IMR-90 (cell line): ENCODE measurements at regions not wholly inside any gene's neighbourhood (a gene's known extent, or its start where the extent isn't known, plus 50 kb on each side); places are given as distances from the start of the nearest gene placed in this dataset.

Experiments used
- ATAC-seq: fragments of 200-7000 bp; cut with Tn5 transposase; 2 replicates; pipeline ENCODE4 v1.9.1; 2020; ENCODE audit warnings: low read depth, mild to moderate bottlenecking, moderate library complexity
- BruUV-seq: library from RNA; stranded (reverse); fragments of 400-500 nt; replicated peaks from 2 replicates; lab custom pipeline; 2021; lab: Mats Ljungman, UMichigan
- CTCF ChIA-PET: fragments of 300-600 bp; formaldehyde crosslinking; extraction: SDS; loops from one replicate; lab custom pipeline; 2021; ENCODE audit warnings: antibody characterized with exemption; lab: Yijun Ruan, JAX
- POLR2A ChIA-PET: fragments of 300-600 bp; sonication (Branson Sonifier 250); formaldehyde crosslinking; loops from one replicate; lab custom pipeline; 2022; ENCODE audit warnings: antibody characterized with exemption; ENCODE audit not compliant: unreplicated experiment; lab: Charles Lee
- DNase-seq: peaks from one replicate; pipeline ENCODE4 v3.0.0; 2013
- H2AFZ ChIP-seq: replicated peaks from 2 replicates; pipeline ENCODE3; 2013; ENCODE audit warnings: low read length, mild to moderate bottlenecking; ENCODE audit not compliant: poor library complexity
- H2AK5ac ChIP-seq: 2 replicates; pipeline ENCODE4 v1.6.1; 2013; ENCODE audit warnings: low read depth, low read length, inconsistent platforms
- H2AK9ac ChIP-seq: replicated peaks from 2 replicates; pipeline ENCODE3; 2013; ENCODE audit warnings: mild to moderate bottlenecking, low read depth, low read length, moderate library complexity; ENCODE audit not compliant: poor library complexity
- H2BK120ac ChIP-seq: 2 replicates; pipeline ENCODE4 v1.6.1; 2013; ENCODE audit warnings: low read depth, low read length, inconsistent platforms
- H2BK15ac ChIP-seq: 3 replicates; pipeline ENCODE4 v1.6.1; 2013; ENCODE audit warnings: low read depth, low read length, inconsistent platforms
- H2BK20ac ChIP-seq: 2 replicates; pipeline ENCODE4 v1.6.1; 2013; ENCODE audit warnings: low read depth, mild to moderate bottlenecking, inconsistent platforms, low read length, moderate library complexity
- H2BK5ac ChIP-seq: 2 replicates; pipeline ENCODE4 v1.6.1; 2013; ENCODE audit warnings: mild to moderate bottlenecking, low read depth, low read length, inconsistent platforms; ENCODE audit not compliant: poor library complexity, severe bottlenecking
- H3K14ac ChIP-seq: replicated peaks from 2 replicates; pipeline ENCODE4 v1.6.1; 2013; ENCODE audit warnings: low read depth, low read length, inconsistent platforms
- H3K18ac ChIP-seq: 2 replicates; pipeline ENCODE4 v1.6.1; 2013; ENCODE audit warnings: low read depth, low read length, control low read depth
- H3K23ac ChIP-seq: 2 replicates; pipeline ENCODE4 v1.6.1; 2013; ENCODE audit warnings: low read depth, low read length, inconsistent platforms
- H3K27ac ChIP-seq: 2 replicates; pipeline ENCODE4 v1.5.1; 2013; ENCODE audit warnings: mild to moderate bottlenecking, control low read depth, low read length; ENCODE audit not compliant: insufficient read depth
- H3K27me3 ChIP-seq: 2 replicates; pipeline ENCODE4 v1.6.1; 2013; ENCODE audit warnings: low read length; ENCODE audit not compliant: control insufficient read depth, insufficient read depth
- H3K36me3 ChIP-seq: 2 replicates; pipeline ENCODE4 v1.6.1; 2013; ENCODE audit warnings: low read length, mixed read lengths; ENCODE audit not compliant: control insufficient read depth, insufficient read depth
- H3K4ac ChIP-seq: 2 replicates; pipeline ENCODE4 v1.6.1; 2013; ENCODE audit warnings: low read depth, low read length, inconsistent platforms
- H3K4me1 ChIP-seq: 2 replicates; pipeline ENCODE4 v1.6.1; 2013; ENCODE audit warnings: low read length, mixed read lengths; ENCODE audit not compliant: control insufficient read depth, insufficient read depth
- H3K4me2 ChIP-seq: 2 replicates; pipeline ENCODE4 v1.6.1; 2013; ENCODE audit warnings: low read depth, mild to moderate bottlenecking, control low read depth, low read length, moderate library complexity
- H3K4me3 ChIP-seq: 2 replicates; pipeline ENCODE4 v1.5.1; 2013; ENCODE audit warnings: low read depth, mild to moderate bottlenecking, control low read depth, low read length, moderate library complexity; ENCODE audit not compliant: insufficient read depth
- H3K56ac ChIP-seq: 2 replicates; pipeline ENCODE4 v1.6.1; 2013; ENCODE audit warnings: low read length, inconsistent platforms; ENCODE audit not compliant: insufficient read depth; ENCODE audit errors: extremely low read depth
- H3K79me1 ChIP-seq, 2 experiments: 2 replicates each; pipeline ENCODE4 v1.6.1; 2013; ENCODE audit warnings: low read length in 2 of 2, inconsistent platforms in 1 of 2, low read depth in 1 of 2
- H3K9ac ChIP-seq: 2 replicates; pipeline ENCODE4 v1.6.1; 2013; ENCODE audit warnings: low read depth, low read length, control low read depth
- H3K9me1 ChIP-seq: 2 replicates; pipeline ENCODE4 v1.6.1; 2013; ENCODE audit warnings: low read length, inconsistent platforms; ENCODE audit not compliant: insufficient read depth
- H3K9me3 ChIP-seq: 2 replicates; pipeline ENCODE4 v1.6.1; 2013; ENCODE audit warnings: low read length; ENCODE audit not compliant: control insufficient read depth, insufficient read depth
- H4K20me1 ChIP-seq: 2 replicates; pipeline ENCODE4 v1.6.1; 2013; ENCODE audit warnings: low read length, inconsistent platforms; ENCODE audit not compliant: insufficient read depth
- H4K5ac ChIP-seq: 2 replicates; pipeline ENCODE4 v1.6.1; 2013; ENCODE audit warnings: mild to moderate bottlenecking, low read depth, low read length, control low read depth
- H4K8ac ChIP-seq, 2 experiments: 2 replicates each; pipeline ENCODE4 v1.6.1; 2013; ENCODE audit warnings: low read depth in 2 of 2, low read length in 2 of 2, control low read depth in 1 of 2, inconsistent platforms in 1 of 2
- H4K91ac ChIP-seq: 2 replicates; pipeline ENCODE4 v1.6.1; 2013; ENCODE audit warnings: low read depth, low read length, inconsistent platforms; ENCODE audit not compliant: insufficient read depth
- BHLHE40 ChIP-seq: fragments of 150-350 bp; IDR thresholded peaks from 2 replicates; pipeline ENCODE4 v1.6.1; 2016; ENCODE audit warnings: mild to moderate bottlenecking, low read depth, low read length
- CEBPB ChIP-seq: IDR thresholded peaks from 2 replicates; pipeline ENCODE4 v1.6.1; 2012; ENCODE audit warnings: low read depth, low read length, improper control_type of control experiment
- CHD1 ChIP-seq: IDR thresholded peaks from 2 replicates; pipeline ENCODE4 v1.6.1; 2012; ENCODE audit warnings: low read depth, low read length, improper control_type of control experiment
- CTCF ChIP-seq: conservative IDR thresholded peaks from 2 replicates; pipeline ENCODE4 v1.5.1; 2012; ENCODE audit warnings: mild to moderate bottlenecking, low read depth, low read length, improper control_type of control experiment
- FOS ChIP-seq: fragments of 150-350 bp; IDR thresholded peaks from 2 replicates; pipeline ENCODE4 v1.6.1; 2016; ENCODE audit warnings: low read depth, low read length
- MAFK ChIP-seq: IDR thresholded peaks from 2 replicates; pipeline ENCODE4 v1.6.1; 2012; ENCODE audit warnings: low read depth, low read length, improper control_type of control experiment
- MAZ ChIP-seq: IDR thresholded peaks from 2 replicates; pipeline ENCODE4 v1.6.1; 2012; ENCODE audit warnings: low read depth, mild to moderate bottlenecking, low read length, improper control_type of control experiment, moderate library complexity, borderline replicate concordance
- MXI1 ChIP-seq: IDR thresholded peaks from 2 replicates; pipeline ENCODE4 v1.6.1; 2012; ENCODE audit warnings: low read depth, mild to moderate bottlenecking, low read length, moderate library complexity, borderline replicate concordance
- NFE2L2 ChIP-seq: fragments of 150-350 bp; IDR thresholded peaks from 2 replicates; pipeline ENCODE4 v1.6.1; 2016; ENCODE audit warnings: low read depth, mild to moderate bottlenecking, low read length
- POLR2A ChIP-seq: IDR thresholded peaks from 2 replicates; pipeline ENCODE4 v1.6.1; 2012; ENCODE audit warnings: mild to moderate bottlenecking, low read depth, low read length
- RCOR1 ChIP-seq: IDR thresholded peaks from 2 replicates; pipeline ENCODE4 v1.6.1; 2012; ENCODE audit warnings: mild to moderate bottlenecking, low read length, improper control_type of control experiment; ENCODE audit not compliant: insufficient replicate concordance
- RFX5 ChIP-seq: IDR thresholded peaks from 2 replicates; pipeline ENCODE4 v1.8.0; 2012; ENCODE audit warnings: low read depth, mild to moderate bottlenecking, low read length, moderate library complexity
- SMC3 ChIP-seq: fragments of 150-350 bp; IDR thresholded peaks from 2 replicates; pipeline ENCODE4 v1.6.1; 2016; ENCODE audit warnings: low read depth, mild to moderate bottlenecking, antibody characterized with exemption, low read length, moderate library complexity
- WGBS, 2 experiments: methylation state at CpG; one replicate each; pipeline versions ENCODE4 v1.1.5 to v1.1.7; 2013; ENCODE audit warnings: missing lambda C conversion rate in 2 of 2; ENCODE audit not compliant: insufficient read length in 1 of 2; ENCODE audit errors: extremely low coverage in 2 of 2; 5-methylcytosine and 5-hydroxymethylcytosine counted together
- dilution Hi-C: fragments of 300-500 bp; cut with HindIII; formaldehyde crosslinking; loops from one replicate; pipeline ENCODE4 v1.14.3; 2018; ENCODE audit warnings: low sequenced_read_pairs; ENCODE audit not compliant: unreplicated experiment
- in situ Hi-C: fragments of 300-500 bp; cut with MboI; formaldehyde crosslinking; loops from 3 replicates; pipeline ENCODE4 v1.14.3; 2019; ENCODE audit warnings: low sequenced_read_pairs, inconsistent platforms, mixed read lengths
- intact Hi-C: fragments of 100-400 bp; cut with micrococcal nuclease; formaldehyde crosslinking; loops from 2 replicates; pipeline ENCODE4 v1.10.0; 2022
- TF ChIP-seq, protein P1 (sequence below): fragments of 150-350 bp; IDR thresholded peaks from 2 replicates; pipeline ENCODE4 v1.6.1; 2016; ENCODE audit warnings: low read depth, mild to moderate bottlenecking, low read length, moderate library complexity, borderline replicate concordance

- no peak overlapping the region for H3K56ac ChIP-seq
- H3K23ac ChIP-seq = no peak overlapping the region
- WGBS, 2 experiments = no CpG with 5 or more reads among the region's 2 CpGs
- H2AFZ ChIP-seq = no peak overlapping the region
- no peak overlapping the region for H2BK20ac ChIP-seq
- H3K14ac ChIP-seq = no peak overlapping the region
- H3K4me1 ChIP-seq = no peaks in the 10 kb centered on the region
- no peak overlapping the region for H3K27ac ChIP-seq
- no peak overlapping the region for H4K5ac ChIP-seq
- TF ChIP-seq FOS = no peak
- no peak for TF ChIP-seq POLR2A
- TF ChIP-seq RFX5 = no peak
- no peak for TF ChIP-seq MXI1
- no peak for TF ChIP-seq MAFK
- TF ChIP-seq BHLHE40 = no peak
- no peak for TF ChIP-seq CHD1
- no peak for TF ChIP-seq NFE2L2
- TF ChIP-seq CEBPB = no peak
- TF ChIP-seq, protein P1, sequence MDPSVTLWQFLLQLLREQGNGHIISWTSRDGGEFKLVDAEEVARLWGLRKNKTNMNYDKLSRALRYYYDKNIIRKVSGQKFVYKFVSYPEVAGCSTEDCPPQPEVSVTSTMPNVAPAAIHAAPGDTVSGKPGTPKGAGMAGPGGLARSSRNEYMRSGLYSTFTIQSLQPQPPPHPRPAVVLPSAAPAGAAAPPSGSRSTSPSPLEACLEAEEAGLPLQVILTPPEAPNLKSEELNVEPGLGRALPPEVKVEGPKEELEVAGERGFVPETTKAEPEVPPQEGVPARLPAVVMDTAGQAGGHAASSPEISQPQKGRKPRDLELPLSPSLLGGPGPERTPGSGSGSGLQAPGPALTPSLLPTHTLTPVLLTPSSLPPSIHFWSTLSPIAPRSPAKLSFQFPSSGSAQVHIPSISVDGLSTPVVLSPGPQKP = no peak
- no peak for TF ChIP-seq RCOR1
- no peak for TF ChIP-seq MAZ
- TF ChIP-seq CTCF = no peak
- no peak for TF ChIP-seq SMC3
- H4K91ac ChIP-seq = no peak overlapping the region
- POLR2A ChIA-PET = no interaction called here
- H3K9me1 ChIP-seq = no peaks in the 10 kb centered on the region
- BruUV-seq = no TSS peak
- no peaks in the 10 kb centered on the region for H4K20me1 ChIP-seq
- no peak overlapping the region for H2AK9ac ChIP-seq
- H3K4me2 ChIP-seq = no peak overlapping the region
- H3K18ac ChIP-seq = no peak overlapping the region
- dilution Hi-C loops (no loop called here), in situ Hi-C loops (no loop called here), intact Hi-C loops (no loop called here)
- H2BK5ac ChIP-seq = no peak overlapping the region
- H3K4me3 ChIP-seq = no peak overlapping the region
- no peak overlapping the region for H2AK5ac ChIP-seq
- H3K4ac ChIP-seq = no peak overlapping the region
- no peak for DNase-seq
- H2BK120ac ChIP-seq = no peak overlapping the region
- no peak overlapping the region for H2BK15ac ChIP-seq
- H3K79me1 ChIP-seq = no peaks in the 10 kb centered on the region
- H3K9me3 ChIP-seq = peaks cover 2% of the 10 kb centered on the region; the same call in 1 of the 2 replicates
- H3K9ac ChIP-seq = no peak overlapping the region
- no peak overlapping the region for H4K8ac ChIP-seq
- no peaks in the 10 kb centered on the region for H3K36me3 ChIP-seq
- ATAC-seq = no peak
- H3K27me3 ChIP-seq = no peaks in the 10 kb centered on the region
- CTCF ChIA-PET = no interaction called here
Observed at GRCh38 chr22:22996511-22997261, 73.6 kb upstream of the GNAZ start.
